ENCODE measurements at regions not wholly inside any gene's neighbourhood (a gene's known extent, or its start where the extent isn't known, plus 50 kb on each side); places are given as distances from the start of the nearest gene placed in this dataset.

DNA sequence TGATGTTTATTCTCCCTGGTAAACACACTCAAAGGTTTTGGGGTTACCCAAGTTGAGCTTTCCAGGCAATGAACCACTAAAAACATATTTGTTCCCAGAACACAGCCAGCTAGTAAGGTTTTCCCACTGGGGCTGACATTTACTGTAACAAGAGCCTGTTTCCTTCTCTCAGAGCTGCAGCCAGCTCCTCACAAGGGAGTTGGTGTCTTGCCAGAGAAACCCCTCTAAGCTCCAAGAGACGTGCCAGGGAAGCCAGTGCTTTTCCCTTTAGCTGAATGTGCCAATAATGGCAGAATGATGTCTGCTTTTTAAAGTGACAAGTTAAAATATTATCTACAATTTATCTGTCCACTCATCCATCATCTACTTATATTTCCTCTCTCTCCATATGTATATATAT, 170.8 kb upstream of the RBFOX1 start:
- Histone ChIP-seq H3K4me1 (replicated peaks) (no peaks in the 10 kb centered on the region), H3K36me3 (no peaks in the 10 kb centered on the region), H3K27me3 (replicated peaks; ENCODE audit: insufficient read depth) (no peaks in the 10 kb centered on the region), H3K4me3 (no peak overlapping the region), H3K9me3 (no peaks in the 10 kb centered on the region), H3K27ac (no peak overlapping the region)
- DNase-seq (ENCODE audit: low spot score): no peak
- intact Hi-C loops (cut with DNase I): no loop called here
- no peak for TF ChIP-seq POLR2A (IDR thresholded peaks at IDR 0.05)
- 17% methylated on average over 1 of the region's 1 CpG for WGBS

DNA sequence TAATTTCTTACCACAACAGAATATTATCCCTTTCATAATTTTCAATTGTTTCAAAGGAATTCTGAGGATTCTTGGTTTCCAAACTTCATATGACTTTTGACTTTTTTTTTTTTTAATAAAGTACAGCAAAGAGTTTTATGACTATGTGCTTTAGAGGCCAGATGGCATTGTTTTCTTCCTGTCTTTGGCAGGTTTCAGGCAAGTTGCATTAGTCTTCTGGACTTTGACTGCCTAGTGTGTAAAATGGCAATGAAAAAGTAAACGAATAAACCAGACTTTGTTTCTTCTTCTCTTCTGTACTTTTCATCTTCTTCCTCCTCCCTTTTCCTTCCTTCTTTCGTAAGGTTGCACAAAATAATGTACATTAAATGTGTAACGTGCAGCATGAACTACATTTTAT, 172.6 kb upstream of the RBFOX1 start:
- Histone ChIP-seq H3K27ac (no peak overlapping the region), H3K9me3 (no peaks in the 10 kb centered on the region), H3K27me3 (replicated peaks; ENCODE audit: insufficient read depth) (no peaks in the 10 kb centered on the region), H3K4me3 (no peak overlapping the region), H3K4me1 (replicated peaks) (no peaks in the 10 kb centered on the region), H3K36me3 (no peaks in the 10 kb centered on the region)
- DNase-seq (ENCODE audit: low spot score): no peak
- intact Hi-C loops (cut with DNase I): no loop called here
- 44% methylated on average over 3 of the region's 3 CpGs for WGBS
- TF ChIP-seq POLR2AphosphoS5 (IDR thresholded peaks at IDR 0.05) (no peak), POLR2A (IDR thresholded peaks at IDR 0.05) (no peak)
- TF ChIP-seq, protein P1, sequence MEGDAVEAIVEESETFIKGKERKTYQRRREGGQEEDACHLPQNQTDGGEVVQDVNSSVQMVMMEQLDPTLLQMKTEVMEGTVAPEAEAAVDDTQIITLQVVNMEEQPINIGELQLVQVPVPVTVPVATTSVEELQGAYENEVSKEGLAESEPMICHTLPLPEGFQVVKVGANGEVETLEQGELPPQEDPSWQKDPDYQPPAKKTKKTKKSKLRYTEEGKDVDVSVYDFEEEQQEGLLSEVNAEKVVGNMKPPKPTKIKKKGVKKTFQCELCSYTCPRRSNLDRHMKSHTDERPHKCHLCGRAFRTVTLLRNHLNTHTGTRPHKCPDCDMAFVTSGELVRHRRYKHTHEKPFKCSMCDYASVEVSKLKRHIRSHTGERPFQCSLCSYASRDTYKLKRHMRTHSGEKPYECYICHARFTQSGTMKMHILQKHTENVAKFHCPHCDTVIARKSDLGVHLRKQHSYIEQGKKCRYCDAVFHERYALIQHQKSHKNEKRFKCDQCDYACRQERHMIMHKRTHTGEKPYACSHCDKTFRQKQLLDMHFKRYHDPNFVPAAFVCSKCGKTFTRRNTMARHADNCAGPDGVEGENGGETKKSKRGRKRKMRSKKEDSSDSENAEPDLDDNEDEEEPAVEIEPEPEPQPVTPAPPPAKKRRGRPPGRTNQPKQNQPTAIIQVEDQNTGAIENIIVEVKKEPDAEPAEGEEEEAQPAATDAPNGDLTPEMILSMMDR (IDR thresholded peaks at IDR 0.05): no peak

DNA sequence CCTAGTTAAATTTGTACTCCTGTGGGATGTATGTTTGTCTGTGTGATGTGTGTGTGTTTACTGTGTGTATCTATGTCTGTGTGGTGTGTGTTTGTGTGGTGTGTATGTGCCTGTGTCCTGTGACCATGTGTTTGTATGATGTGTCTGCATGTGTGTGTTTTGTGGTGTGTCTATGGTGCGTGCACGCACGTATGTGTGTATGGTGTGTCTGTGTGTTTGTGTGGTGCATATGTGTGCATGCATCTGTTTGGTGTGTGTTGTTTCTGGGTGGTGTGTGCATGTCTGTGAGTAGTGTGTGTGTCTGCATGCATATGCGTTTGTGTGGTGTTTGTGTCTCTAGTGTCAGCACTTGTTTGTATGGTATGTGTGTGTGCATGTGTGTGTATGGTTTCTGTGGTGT, 174.2 kb upstream of the RBFOX1 start:
- no peak for TF ChIP-seq POLR2AphosphoS5 (IDR thresholded peaks at IDR 0.05)
- Histone ChIP-seq H3K27ac (no peak overlapping the region), H3K9me3 (no peaks in the 10 kb centered on the region), H3K4me1 (replicated peaks) (no peaks in the 10 kb centered on the region), H3K27me3 (replicated peaks; ENCODE audit: insufficient read depth) (no peaks in the 10 kb centered on the region), H3K36me3 (no peaks in the 10 kb centered on the region), H3K4me3 (no peak overlapping the region)
- no peak for DNase-seq (ENCODE audit: low spot score)
- intact Hi-C loops (cut with DNase I): no loop called here
- 96% methylated on average over 4 of the region's 4 CpGs for WGBS

DNA sequence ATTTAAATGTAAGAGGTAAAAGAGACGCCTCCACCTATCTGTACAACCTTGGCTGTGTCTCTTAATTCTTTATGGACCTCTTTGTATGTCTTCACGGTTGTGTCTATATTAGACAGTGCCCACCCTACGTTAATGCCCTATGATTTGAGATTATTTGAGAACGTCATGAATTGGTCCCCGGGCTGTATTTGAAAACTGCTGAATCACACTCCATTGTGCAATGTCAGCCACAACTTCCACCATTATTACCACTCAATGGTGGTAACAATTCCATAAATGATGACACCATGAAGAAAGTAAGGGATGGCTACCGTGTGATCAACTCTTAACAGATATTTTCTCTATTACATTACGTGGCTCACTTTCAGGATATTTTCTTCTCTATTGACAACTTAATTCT, 182.4 kb upstream of the RBFOX1 start:
- no peak for DNase-seq (ENCODE audit: low spot score)

DNA sequence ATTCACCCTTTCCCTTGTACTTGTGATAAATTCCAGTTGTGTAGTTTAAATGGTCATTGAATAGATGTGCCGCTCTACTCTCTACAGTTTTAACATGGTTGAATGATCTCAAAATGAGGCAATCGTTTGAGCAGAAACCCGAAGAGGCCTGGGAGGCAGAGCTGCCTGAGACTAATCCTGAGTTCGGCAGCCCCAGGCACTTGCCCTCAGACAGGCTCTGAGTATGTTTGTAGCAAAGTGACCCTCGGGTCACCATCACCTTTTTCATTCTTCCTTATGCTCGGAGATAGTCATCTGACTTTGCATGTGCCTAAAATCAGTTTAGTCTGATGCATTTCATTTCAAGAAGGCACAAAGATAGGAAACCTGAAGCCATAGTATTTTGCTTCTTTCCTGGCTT, 184.0 kb upstream of the RBFOX1 start:
- H3K9me3 ChIP-seq: no peaks in the 10 kb centered on the region
- intact Hi-C loops (cut with DNase I): no loop called here

More for the DNA sequence above, 182.4 kb upstream of the RBFOX1 start:
- Histone ChIP-seq H3K27ac (no peak overlapping the region), H3K9me3 (no peaks in the 10 kb centered on the region), H3K27me3 (replicated peaks; ENCODE audit: insufficient read depth) (no peaks in the 10 kb centered on the region), H3K36me3 (no peaks in the 10 kb centered on the region), H3K4me3 (no peak overlapping the region), H3K4me1 (replicated peaks) (no peaks in the 10 kb centered on the region)
- intact Hi-C loops (cut with DNase I): no loop called here
- TF ChIP-seq, protein P1 (IDR thresholded peaks at IDR 0.05): no peak
- TF ChIP-seq POLR2A (IDR thresholded peaks at IDR 0.05): no peak
- no peak for TF ChIP-seq POLR2AphosphoS5 (IDR thresholded peaks at IDR 0.05)
- 74% methylated on average over 7 of the region's 7 CpGs for WGBS

DNA sequence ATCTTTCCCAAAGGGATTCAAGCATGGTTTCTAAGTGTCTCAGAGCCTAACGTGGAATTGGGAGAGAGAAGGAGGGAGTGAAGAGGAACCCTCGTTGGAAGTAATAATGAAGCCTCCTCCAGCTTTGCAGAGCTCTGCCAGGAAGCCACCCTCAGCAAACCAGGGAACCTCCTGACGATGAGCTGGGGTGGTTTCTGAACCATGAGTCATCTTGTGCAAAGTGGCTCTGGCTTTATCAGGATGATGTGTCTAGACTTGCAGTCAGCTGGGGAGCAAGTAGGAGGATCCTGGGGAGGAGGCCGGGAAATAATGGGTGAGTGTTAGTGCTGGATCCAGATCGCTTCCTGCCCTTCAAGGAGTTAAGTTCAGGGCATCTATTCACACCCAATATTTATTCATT, 191.7 kb upstream of the RBFOX1 start:
- Histone ChIP-seq H3K4me1 (replicated peaks) (no peaks in the 10 kb centered on the region), H3K27ac (no peak overlapping the region), H3K36me3 (no peaks in the 10 kb centered on the region), H3K27me3 (replicated peaks; ENCODE audit: insufficient read depth) (no peaks in the 10 kb centered on the region), H3K4me3 (no peak overlapping the region), H3K9me3 (no peaks in the 10 kb centered on the region)
- TF ChIP-seq POLR2AphosphoS5 (IDR thresholded peaks at IDR 0.05) (no peak), POLR2A (IDR thresholded peaks at IDR 0.05) (no peak)
- TF ChIP-seq, protein P1 (IDR thresholded peaks at IDR 0.05): no peak
- no peak for DNase-seq (ENCODE audit: low spot score)
- intact Hi-C loops (cut with DNase I): no loop called here
- WGBS: 68% methylated on average over 5 of the region's 5 CpGs

More for the DNA sequence above, 184.0 kb upstream of the RBFOX1 start:
- 69% methylated on average over 6 of the region's 6 CpGs for WGBS
- Histone ChIP-seq H3K27me3 (replicated peaks; ENCODE audit: insufficient read depth) (no peaks in the 10 kb centered on the region), H3K36me3 (no peaks in the 10 kb centered on the region), H3K4me3 (no peak overlapping the region), H3K27ac (no peak overlapping the region), H3K4me1 (replicated peaks) (no peaks in the 10 kb centered on the region)
- DNase-seq (ENCODE audit: low spot score): no peak
- TF ChIP-seq POLR2A (IDR thresholded peaks at IDR 0.05): no peak
- TF ChIP-seq, protein P1 (IDR thresholded peaks at IDR 0.05): no peak
- no peak for TF ChIP-seq POLR2AphosphoS5 (IDR thresholded peaks at IDR 0.05)
